A673 (cell line): ENCODE measurements at regions not wholly inside any gene's neighbourhood (a gene's known extent, or its start where the extent isn't known, plus 50 kb on each side); places are given as distances from the start of the nearest gene placed in this dataset.

Source experiments
- EZH2 ChIP-seq: fragments of 200-600 bp; sonication (generic); IDR thresholded peaks from 2 replicates; pipeline ENCODE4 v1.6.1; 2017; ENCODE audit warnings: borderline replicate concordance, low read depth, mild to moderate bottlenecking, mixed read lengths, antibody characterized with exemption, low read length; ENCODE audit not compliant: poor library complexity, severe bottlenecking
- TF ChIP-seq, protein P1 (sequence below): fragments of 300-800, 200-600 bp; sonication (generic); conservative IDR thresholded peaks from 2 replicates; pipeline ENCODE4 v1.5.1; 2017; ENCODE audit warnings: low read depth, mild to moderate bottlenecking, antibody characterized with exemption, low read length, moderate library complexity, mixed read lengths

DNA sequence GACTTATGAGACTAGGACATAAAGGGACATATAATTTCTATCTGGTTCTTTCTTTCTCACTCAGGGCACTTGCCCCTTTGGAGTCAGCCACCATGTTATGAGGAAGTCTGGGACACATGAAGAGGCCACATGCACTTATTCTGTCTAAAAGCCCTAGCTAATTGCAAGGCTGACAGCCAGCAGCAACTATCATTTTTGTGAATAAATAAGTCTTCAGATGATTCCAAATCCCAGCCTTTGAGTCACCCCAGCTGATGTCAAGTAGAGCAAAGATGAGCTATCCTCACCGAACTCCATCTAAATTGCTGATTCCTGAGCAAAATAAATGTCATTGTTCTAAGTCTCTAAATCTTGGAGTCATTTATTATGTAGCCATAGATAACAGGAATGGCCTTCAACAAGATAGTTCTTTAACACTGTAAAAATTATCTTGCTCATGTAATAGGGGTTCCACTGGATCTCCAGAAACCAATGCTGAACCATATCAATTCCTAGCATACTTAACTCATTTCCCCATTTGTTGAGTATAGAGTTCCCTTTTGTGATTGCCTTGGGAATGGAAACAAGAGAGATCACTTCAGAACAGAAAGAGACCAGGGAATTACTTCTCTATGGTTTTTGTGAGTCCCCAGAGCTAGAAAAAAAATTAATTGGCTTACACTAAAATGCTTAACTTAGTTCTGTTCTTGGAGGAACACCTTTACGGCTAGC, 50.6 kb upstream of the FN1 start:
- TF ChIP-seq, protein P1, sequence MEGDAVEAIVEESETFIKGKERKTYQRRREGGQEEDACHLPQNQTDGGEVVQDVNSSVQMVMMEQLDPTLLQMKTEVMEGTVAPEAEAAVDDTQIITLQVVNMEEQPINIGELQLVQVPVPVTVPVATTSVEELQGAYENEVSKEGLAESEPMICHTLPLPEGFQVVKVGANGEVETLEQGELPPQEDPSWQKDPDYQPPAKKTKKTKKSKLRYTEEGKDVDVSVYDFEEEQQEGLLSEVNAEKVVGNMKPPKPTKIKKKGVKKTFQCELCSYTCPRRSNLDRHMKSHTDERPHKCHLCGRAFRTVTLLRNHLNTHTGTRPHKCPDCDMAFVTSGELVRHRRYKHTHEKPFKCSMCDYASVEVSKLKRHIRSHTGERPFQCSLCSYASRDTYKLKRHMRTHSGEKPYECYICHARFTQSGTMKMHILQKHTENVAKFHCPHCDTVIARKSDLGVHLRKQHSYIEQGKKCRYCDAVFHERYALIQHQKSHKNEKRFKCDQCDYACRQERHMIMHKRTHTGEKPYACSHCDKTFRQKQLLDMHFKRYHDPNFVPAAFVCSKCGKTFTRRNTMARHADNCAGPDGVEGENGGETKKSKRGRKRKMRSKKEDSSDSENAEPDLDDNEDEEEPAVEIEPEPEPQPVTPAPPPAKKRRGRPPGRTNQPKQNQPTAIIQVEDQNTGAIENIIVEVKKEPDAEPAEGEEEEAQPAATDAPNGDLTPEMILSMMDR = no peak
- TF ChIP-seq EZH2 = no peak
